HG02870 (cell line): ENCODE measurements at regions not wholly inside any gene's neighbourhood (a gene's known extent, or its start where the extent isn't known, plus 50 kb on each side); places are given as distances from the start of the nearest gene placed in this dataset.
"Not testable (repeated sequence)": the region's sequence is repeated elsewhere in the genome, so short reads cannot be mapped to it uniquely, and the experiment has no call there.

Experiments
- ATAC-seq: cut with Tn5 transposase; IDR thresholded peaks from one replicate; pipeline ENCODE4 v1.9.1; 2021; ENCODE audit warnings: mild to moderate bottlenecking, moderate library complexity; ENCODE audit not compliant: unreplicated experiment

DNA sequence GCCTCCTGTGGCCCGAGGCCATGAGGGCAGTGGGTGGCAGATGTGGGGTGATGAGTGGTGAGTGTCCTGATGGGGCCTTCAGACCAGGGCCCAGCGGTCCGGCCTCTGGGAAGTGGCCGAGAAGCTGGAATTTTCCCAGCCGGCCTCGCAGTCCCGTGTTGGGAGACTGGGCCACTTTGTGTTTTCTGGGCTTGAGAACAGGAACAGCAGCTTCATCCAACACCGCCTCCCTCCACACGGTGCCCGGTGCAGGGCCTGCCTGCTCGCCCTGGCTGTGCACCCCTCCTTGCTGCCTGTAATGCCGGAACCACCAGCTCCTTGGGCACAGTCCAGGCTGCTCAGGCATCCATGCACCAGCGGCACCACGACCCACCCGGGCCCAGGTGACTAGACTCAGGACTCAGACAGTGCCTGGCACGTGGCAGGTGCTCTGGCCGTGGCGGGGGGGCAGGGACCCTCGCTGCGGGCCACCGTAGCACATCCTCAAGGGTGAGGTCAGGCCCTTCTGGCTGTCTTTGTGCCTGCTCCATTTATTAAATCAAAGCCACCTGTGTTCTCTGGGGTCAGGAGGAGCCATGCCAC is 194.7 kb downstream of the BANP start:
- ATAC-seq: not testable (repeated sequence)

DNA sequence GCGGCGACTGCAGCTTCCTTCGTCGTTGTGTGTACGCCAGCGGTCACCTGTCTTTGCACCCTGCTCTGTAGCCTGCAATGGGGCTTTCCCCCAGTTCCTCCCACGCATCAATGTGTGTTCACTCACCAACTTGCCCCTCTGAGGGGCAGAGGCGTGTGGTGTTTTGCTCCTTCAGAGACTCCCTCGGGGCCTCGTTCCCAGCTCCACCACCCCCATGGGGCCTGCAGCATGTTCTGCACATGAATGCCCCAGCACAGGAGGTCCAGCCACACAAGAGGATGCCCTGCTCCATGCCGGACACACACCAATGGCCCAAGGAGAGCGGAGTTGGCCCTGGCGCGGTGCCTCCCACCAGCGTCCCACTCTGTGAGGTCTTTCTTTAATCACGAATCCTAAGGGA is 196.8 kb downstream of the BANP start:
- not testable (repeated sequence) for ATAC-seq

DNA sequence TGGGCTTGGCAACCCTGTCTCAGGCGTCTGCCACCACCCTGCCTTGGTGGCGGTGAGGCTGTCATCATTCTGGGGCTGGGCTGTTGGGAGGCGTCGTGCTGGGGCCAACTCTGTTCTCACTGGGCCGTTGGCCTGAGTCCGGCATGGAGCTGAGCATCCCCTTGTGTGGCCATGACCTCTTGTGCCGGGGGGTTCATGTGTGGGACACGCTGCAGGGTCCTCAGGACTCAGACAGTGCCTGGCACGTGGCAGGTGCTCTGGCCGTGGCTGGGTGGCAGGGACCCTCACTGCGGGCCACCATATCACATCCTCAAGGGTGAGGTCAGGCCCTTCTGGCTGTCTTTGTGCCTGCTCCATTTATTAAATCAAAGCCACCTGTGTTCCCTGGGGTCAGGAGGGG is 197.4 kb downstream of the BANP start:
- ATAC-seq: not testable (repeated sequence)

DNA sequence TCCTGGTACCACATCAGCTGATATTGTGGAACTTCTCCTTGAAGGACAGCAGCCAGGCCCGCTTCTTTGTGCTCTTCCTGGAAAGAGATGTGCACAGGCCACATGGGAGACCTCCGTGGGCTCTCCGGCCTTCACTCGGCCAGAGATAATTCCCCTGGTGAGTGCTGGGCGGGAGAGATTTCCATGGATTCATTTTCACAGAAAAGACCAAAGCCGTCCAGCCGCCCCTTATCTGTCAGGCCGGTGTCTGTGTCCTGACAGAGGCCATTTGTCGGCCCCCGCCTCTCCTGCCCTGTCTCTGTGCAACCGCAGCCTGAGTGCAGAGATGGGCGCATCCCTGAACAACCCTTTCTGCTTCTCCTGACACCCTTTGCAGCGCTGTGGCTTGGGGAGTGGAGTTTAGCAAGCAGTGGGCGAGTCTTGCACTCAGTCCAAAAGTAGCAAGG is 197.9 kb downstream of the BANP start:
- ATAC-seq: not testable (repeated sequence)

- ATAC-seq: not testable (repeated sequence)
These were observed 198.4 kb downstream of the BANP start for GRCh38 chr16:88149663-88150062.

- ATAC-seq: not testable (repeated sequence)
These were observed 199.4 kb downstream of the BANP start for GRCh38 chr16:88150456-88151128.

- not testable (repeated sequence) for ATAC-seq
These were observed 199.9 kb downstream of the BANP start for GRCh38 chr16:88151129-88151499.

DNA sequence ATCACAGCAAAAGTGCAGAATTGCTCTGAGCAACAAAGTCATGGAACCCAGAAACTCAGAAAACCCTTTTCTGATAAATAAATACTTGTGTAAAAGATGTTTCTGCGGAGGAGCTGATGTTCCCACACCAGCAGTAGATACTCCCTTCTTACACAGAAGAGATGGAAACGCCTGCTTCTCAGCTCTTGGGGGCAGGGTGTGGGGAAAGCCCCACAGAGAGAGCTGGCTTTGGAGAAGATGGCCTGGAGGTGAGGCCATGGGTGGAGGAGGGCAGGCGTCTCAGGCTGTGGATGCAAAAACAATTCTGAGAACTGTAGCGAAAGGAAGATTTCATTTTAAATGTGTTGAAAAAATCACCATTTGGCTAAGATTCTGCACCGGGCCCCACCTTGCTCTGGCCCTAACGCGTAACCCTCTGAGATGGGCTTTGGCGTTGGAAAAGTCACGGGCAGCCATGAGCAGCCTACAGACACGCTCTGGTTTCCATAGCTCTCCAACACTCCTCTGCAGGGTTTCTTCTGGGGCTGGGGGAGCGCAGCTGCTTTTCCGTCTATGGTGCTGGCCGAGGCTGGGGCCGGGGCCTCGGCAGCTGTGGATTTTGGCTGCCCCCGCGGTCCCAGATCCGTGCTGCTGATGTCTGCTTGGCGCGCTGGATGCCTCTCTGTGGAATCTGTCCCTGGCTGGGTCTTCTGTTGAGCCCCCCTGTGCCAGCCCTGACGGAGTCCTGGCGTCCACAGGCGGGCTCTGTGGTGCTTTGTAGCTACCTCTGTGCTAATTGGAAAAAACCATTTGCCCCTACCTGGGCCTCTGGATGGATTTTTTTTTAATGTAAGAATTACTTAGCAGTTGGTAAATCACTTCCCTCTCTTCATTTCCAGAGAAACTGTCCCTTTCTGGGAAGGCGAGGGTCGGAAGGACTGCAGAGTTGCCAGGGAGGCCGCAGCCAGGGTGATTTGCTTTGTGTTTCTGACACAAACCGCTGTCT is 200.9 kb downstream of the BANP start:
- ATAC-seq: not testable (repeated sequence)

GRCh38 chr16:88152879-88153278 is 201.6 kb downstream of the BANP start:
- not testable (repeated sequence) for ATAC-seq

DNA sequence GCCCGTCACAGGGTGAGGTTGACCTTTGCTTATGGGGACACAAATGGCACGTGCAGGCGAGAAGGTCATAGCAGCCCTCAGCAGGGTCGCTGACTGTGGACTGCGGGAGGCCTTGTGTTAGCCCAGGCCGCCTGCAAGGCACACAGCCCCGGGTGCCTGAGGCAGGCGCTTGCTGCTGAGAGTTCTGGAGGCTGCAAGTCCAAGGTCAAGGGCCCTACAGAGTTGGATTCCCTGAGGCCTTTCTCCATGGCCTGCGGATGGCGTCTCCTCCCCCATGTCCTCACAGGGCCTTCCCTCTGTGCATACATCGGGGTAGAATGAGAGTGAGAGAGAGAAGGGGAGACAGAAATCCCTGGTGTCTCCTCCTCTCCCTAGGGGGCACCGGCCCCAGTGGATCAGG is 202.3 kb downstream of the BANP start:
- not testable (repeated sequence) for ATAC-seq

GRCh38 chr16:88154886-88155285 is 203.7 kb downstream of the BANP start:
- not testable (repeated sequence) for ATAC-seq

DNA sequence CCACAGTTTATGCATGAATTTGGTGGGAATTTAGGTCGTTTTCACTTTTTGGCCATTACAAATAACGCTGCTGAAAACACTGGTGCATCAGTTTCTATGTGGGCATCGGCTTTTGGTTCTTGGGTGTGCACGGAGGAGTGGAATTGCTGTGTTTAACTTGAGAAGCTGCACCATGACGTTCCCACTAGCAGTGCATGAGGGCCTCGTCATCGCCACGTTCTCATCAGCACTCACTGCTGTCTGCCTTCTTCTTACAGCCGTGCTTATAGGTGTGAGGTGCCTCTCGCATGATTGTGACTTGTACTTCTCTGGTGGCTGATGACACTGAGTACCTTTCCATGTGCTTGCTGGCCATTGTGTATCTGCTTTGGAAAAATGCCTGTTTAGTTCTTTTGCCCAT is 204.4 kb downstream of the BANP start:
- ATAC-seq: not testable (repeated sequence)

DNA sequence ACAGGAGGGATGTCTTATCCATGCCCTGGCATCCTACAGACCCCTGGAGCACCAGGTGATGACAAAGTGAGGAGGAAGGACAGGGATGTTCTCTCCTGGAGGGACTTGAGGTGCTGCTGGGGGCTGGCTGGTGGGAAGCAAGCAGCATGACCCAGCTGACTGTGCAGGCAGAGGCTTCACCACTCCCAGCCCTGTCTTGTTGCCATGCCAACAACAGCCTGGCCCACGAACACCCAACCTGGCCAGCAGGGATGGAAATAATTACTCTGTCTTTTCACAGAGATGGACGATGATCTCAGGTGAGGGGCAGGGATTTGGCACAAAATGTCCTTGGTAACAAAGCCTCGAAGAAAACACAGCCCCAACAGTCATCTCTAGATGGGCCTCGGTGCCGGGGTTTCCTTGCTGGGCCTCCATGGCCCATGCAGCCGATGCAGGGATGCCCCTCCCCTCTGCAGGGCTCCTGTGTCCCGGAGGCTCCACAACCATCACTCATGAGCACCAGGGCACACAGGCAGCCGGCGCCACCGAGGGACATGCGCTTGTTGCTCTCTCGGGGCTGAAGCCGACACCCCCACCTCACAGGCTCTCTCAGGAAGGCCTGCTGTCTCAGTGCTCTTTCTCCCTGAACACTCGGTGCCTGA is 205.5 kb downstream of the BANP start:
- not testable (repeated sequence) for ATAC-seq

DNA sequence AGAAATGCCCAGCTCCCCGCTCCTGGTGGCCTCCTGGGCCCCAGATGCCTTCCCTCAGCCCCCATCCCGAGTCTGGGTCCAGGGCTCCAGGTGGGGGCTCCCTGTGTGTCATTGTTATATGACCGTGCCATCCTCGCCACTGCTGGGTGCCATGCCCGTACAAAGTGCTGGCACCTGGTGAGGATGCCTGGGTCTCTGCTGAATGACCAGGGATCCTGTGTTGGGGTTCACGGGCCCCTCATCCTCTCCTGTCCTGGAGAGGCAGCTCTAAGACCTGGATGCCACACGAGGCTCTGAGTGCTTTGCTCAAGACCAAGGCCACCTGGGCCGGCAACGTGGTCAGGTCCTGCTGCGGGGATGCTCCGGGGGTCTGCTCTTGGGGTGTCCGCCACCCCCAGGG is 206.5 kb downstream of the BANP start:
- ATAC-seq: not testable (repeated sequence)

GRCh38 chr16:88158256-88159045 is 207.2 kb downstream of the BANP start:
- not testable (repeated sequence) for ATAC-seq

GRCh38 chr16:88159046-88159896 is 208.0 kb downstream of the BANP start:
- not testable (repeated sequence) for ATAC-seq

DNA sequence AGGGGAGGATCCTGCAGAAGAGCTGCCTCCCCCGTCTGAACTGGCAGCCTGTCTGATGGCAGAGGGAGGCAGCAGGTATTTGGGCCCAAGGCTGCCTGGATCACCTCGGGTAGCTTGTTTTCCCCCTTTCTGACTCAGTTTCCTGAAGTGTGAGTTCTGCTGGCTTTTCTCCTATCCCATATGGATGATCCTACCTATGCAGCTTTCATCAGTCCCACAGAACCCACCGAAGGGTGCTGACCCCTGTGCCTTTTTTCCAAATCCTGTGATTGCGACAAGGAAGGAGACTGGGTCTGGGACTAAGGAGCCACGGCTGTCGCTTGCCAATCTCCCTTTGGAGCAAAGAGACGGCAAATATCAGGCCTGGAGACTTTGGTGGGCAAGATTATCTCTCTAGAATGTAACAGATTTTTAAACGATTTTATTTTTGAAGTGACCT is 208.7 kb downstream of the BANP start:
- not testable (repeated sequence) for ATAC-seq

GRCh38 chr16:88161191-88161590 is 210.0 kb downstream of the BANP start:
- not testable (repeated sequence) for ATAC-seq
